Upper lobe of left lung (tissue), 6 donors: ENCODE measurements at regions not wholly inside any gene's neighbourhood (a gene's known extent, or its start where the extent isn't known, plus 50 kb on each side); places are given as distances from the start of the nearest gene placed in this dataset.

Experiments
- ATAC-seq, 2 donors: fragments of 200-7000 bp; cut with Tn5 transposase; one replicate each; pipeline ENCODE4 v1.9.1; 2022; ENCODE audit warnings: mild to moderate bottlenecking in 2 of 2, moderate library complexity in 2 of 2; ENCODE audit not compliant: low FRiP score in 2 of 2
- DNase-seq, 2 donors: peaks; one replicate each; pipeline ENCODE4 v3.0.0-alpha.2; 2019 to 2020
- H3K27ac ChIP-seq, 4 donors: fragments of 200-600 bp; sonication (generic); one replicate each; pipeline ENCODE4 v1.5.1; 2016 to 2019
- H3K27me3 ChIP-seq, 4 donors: fragments of 200-600 bp; sonication (generic); one replicate each; pipeline ENCODE4 v1.5.1; 2017 to 2019
- H3K36me3 ChIP-seq, 4 donors: fragments of 200-600 bp; sonication (generic); one replicate each; pipeline ENCODE4 v1.5.1; 2016 to 2019
- H3K4me1 ChIP-seq, 4 donors: fragments of 200-600 bp; sonication (generic); one replicate each; pipeline ENCODE4 v1.5.1; 2018 to 2019
- H3K4me3 ChIP-seq, 4 donors: fragments of 200-600 bp; sonication (generic); one replicate each; pipeline ENCODE4 v1.5.1; 2017 to 2019; ENCODE audit warnings: mild to moderate bottlenecking in 2 of 4, moderate library complexity in 1 of 4
- H3K9me3 ChIP-seq, 4 donors: fragments of 200-600 bp; sonication (generic); one replicate each; pipeline ENCODE4 v1.5.1; 2018 to 2019
- CTCF ChIP-seq, 6 experiments: fragments of 450-650 bp in 4 of 6; fragments of 200-600 bp in 2 of 6; sonication (generic) in 2 of 6; IDR thresholded peaks; one replicate each; pipeline ENCODE4 v1.5.1; 2016 to 2019; ENCODE audit warnings: antibody characterized with exemption in 6 of 6
- EP300 ChIP-seq, 4 donors: sonication (generic); formaldehyde crosslinking; IDR thresholded peaks; one replicate each; pipeline ENCODE4 v1.5.1; 2017; ENCODE audit warnings: antibody characterized with exemption in 4 of 4, control low read depth in 2 of 4
- POLR2A ChIP-seq, 4 donors: fragments of 450-650 bp; IDR thresholded peaks; one replicate each; pipeline ENCODE4 v1.5.1; 2016 to 2017; ENCODE audit warnings: antibody characterized with exemption in 4 of 4, mild to moderate bottlenecking in 2 of 4
- POLR2AphosphoS5 ChIP-seq, 2 donors: sonication (generic); formaldehyde crosslinking; IDR thresholded peaks; one replicate each; pipeline ENCODE4 v1.5.1; 2017; ENCODE audit warnings: antibody characterized with exemption in 2 of 2
- WGBS, 2 donors: methylation state at CpG; one replicate each; pipeline ENCODE4 v1.1.5; 2017 to 2018; 5-methylcytosine and 5-hydroxymethylcytosine counted together
- donor health status: DM: no; HTN: no; CAD: no; lungs with moderate emphysema.
- donor health status: DM: no; HTN: yes; CAD: no; lungs with severe emphysema.

GRCh38 chr1:232875536-232875935 lies 70.3 kb downstream of the MAP10 start:
- no peaks in the 10 kb centered on the region for H3K36me3 ChIP-seq
- no peak for ATAC-seq
- no peak for DNase-seq
- H3K27me3 ChIP-seq: no peaks in the 10 kb centered on the region
- no peak overlapping the region for H3K27ac ChIP-seq
- no peak overlapping the region for H3K4me3 ChIP-seq
- TF ChIP-seq POLR2A (IDR thresholded peaks at IDR 0.05) (no peak), EP300 (IDR thresholded peaks at IDR 0.05) (no peak), CTCF (IDR thresholded peaks at IDR 0.05) (no peak), POLR2AphosphoS5 (IDR thresholded peaks at IDR 0.05) (no peak)
- H3K4me1 ChIP-seq: no peaks in the 10 kb centered on the region
- H3K9me3 ChIP-seq: no peaks in the 10 kb centered on the region
- 74 to 81% methylated on average over 5 of the region's 5 CpGs for WGBS, 2 donors

GRCh38 chr1:232876506-232877364 lies 71.5 kb downstream of the MAP10 start:
- 83 to 91% methylated on average over 11 of the region's 11 CpGs for WGBS, 2 donors
- Histone ChIP-seq H3K4me3 (no peak overlapping the region), H3K27ac (no peak overlapping the region), H3K9me3 (no peaks in the 10 kb centered on the region), H3K36me3 (no peaks in the 10 kb centered on the region), H3K27me3 (no peaks in the 10 kb centered on the region), H3K4me1 (no peaks in the 10 kb centered on the region)
- TF ChIP-seq EP300 (IDR thresholded peaks at IDR 0.05): no peak
- TF ChIP-seq POLR2A (IDR thresholded peaks at IDR 0.05): no peak
- no peak for TF ChIP-seq POLR2AphosphoS5 (IDR thresholded peaks at IDR 0.05)
- no peak for TF ChIP-seq CTCF (IDR thresholded peaks at IDR 0.05)
- DNase-seq (no peak), ATAC-seq (no peak)

- H3K9me3 ChIP-seq: no peaks in the 10 kb centered on the region
- no peak for TF ChIP-seq EP300 (IDR thresholded peaks at IDR 0.05)
- TF ChIP-seq POLR2A (IDR thresholded peaks at IDR 0.05): no peak
- no peak for TF ChIP-seq POLR2AphosphoS5 (IDR thresholded peaks at IDR 0.05)
- no peak for TF ChIP-seq CTCF (IDR thresholded peaks at IDR 0.05)
- DNase-seq: no peak
- no peak for ATAC-seq
- H3K27ac ChIP-seq: no peak overlapping the region
- 71 to 86% methylated on average over 10 of the region's 10 CpGs for WGBS, 2 donors
- no peaks in the 10 kb centered on the region for H3K27me3 ChIP-seq
- no peaks in the 10 kb centered on the region for H3K36me3 ChIP-seq
- H3K4me3 ChIP-seq: no peak overlapping the region
- H3K4me1 ChIP-seq: no peaks in the 10 kb centered on the region
Observed at GRCh38 chr1:232877365-232878028, 72.3 kb downstream of the MAP10 start.

- Histone ChIP-seq H3K9me3 (no peaks in the 10 kb centered on the region), H3K27me3 (no peaks in the 10 kb centered on the region), H3K4me3 (no peak overlapping the region), H3K27ac (no peak overlapping the region), H3K4me1 (no peaks in the 10 kb centered on the region), H3K36me3 (no peaks in the 10 kb centered on the region)
- DNase-seq: no peak
- no peak for TF ChIP-seq POLR2AphosphoS5 (IDR thresholded peaks at IDR 0.05)
- no peak for TF ChIP-seq EP300 (IDR thresholded peaks at IDR 0.05)
- TF ChIP-seq POLR2A (IDR thresholded peaks at IDR 0.05): no peak
- TF ChIP-seq CTCF (IDR thresholded peaks at IDR 0.05): no peak
- WGBS, 2 donors: 81 to 88% methylated on average over 2 of the region's 2 CpGs
- ATAC-seq: no peak
Observed at GRCh38 chr1:232878086-232878485, 72.3 kb upstream of the NTPCR start.
